ENCODE measurements at regions not wholly inside any gene's neighbourhood (a gene's known extent, or its start where the extent isn't known, plus 50 kb on each side); places are given as distances from the start of the nearest gene placed in this dataset.

- H3K4me1 Mint-ChIP-seq = peaks cover 6% of the 10 kb centered on the region
- no peak overlapping the region for H3K27ac Mint-ChIP-seq
- H3K36me3 Mint-ChIP-seq = no peaks in the 10 kb centered on the region
- H3K4me3 Mint-ChIP-seq = no peak overlapping the region
- no peak for DNase-seq (ENCODE audit: low spot score in 2 of 2, unreplicated experiment in 2 of 2)
- H3K9me3 Mint-ChIP-seq = no peaks in the 10 kb centered on the region
- TF ChIP-seq CTCF (IDR thresholded peaks at IDR 0.05; ENCODE audit: unreplicated experiment) = no peak
- peaks cover 41% of the 10 kb centered on the region for H3K27me3 Mint-ChIP-seq (ENCODE audit: low read depth)
Observed at GRCh38 chr15:61684749-61685467, 375.3 kb downstream of the VPS13C start.

GRCh38 chr15:61682891-61683735 is 377.1 kb downstream of the VPS13C start:
- Mint-ChIP-seq H3K9me3 (peaks cover 6% of the 10 kb centered on the region), H3K27me3 (ENCODE audit: low read depth) (peaks cover 55% of the 10 kb centered on the region), H3K36me3 (no peaks in the 10 kb centered on the region), H3K4me3 (no peak overlapping the region), H3K4me1 (peaks cover 6% of the 10 kb centered on the region), H3K27ac (no peak overlapping the region)
- no peak for DNase-seq (ENCODE audit: low spot score in 2 of 2, unreplicated experiment in 2 of 2)
- TF ChIP-seq CTCF (IDR thresholded peaks at IDR 0.05; ENCODE audit: unreplicated experiment) = no peak

GRCh38 chr15:61681676-61682075 is 378.6 kb downstream of the VPS13C start:
- no peak for DNase-seq (ENCODE audit: low spot score in 2 of 2, unreplicated experiment in 2 of 2)
- no peak for TF ChIP-seq CTCF (IDR thresholded peaks at IDR 0.05; ENCODE audit: unreplicated experiment)
- peaks cover 13% of the 10 kb centered on the region for H3K9me3 Mint-ChIP-seq
- H3K27ac Mint-ChIP-seq = no peak overlapping the region
- peaks cover 49% of the 10 kb centered on the region for H3K27me3 Mint-ChIP-seq (ENCODE audit: low read depth)
- no peaks in the 10 kb centered on the region for H3K4me1 Mint-ChIP-seq
- no peaks in the 10 kb centered on the region for H3K36me3 Mint-ChIP-seq
- H3K4me3 Mint-ChIP-seq = no peak overlapping the region

- Mint-ChIP-seq H3K4me1 (no peaks in the 10 kb centered on the region), H3K9me3 (peaks cover 13% of the 10 kb centered on the region), H3K4me3 (no peak overlapping the region), H3K27ac (no peak overlapping the region), H3K27me3 (ENCODE audit: low read depth) (peaks cover 46% of the 10 kb centered on the region), H3K36me3 (no peaks in the 10 kb centered on the region)
- TF ChIP-seq CTCF (IDR thresholded peaks at IDR 0.05; ENCODE audit: unreplicated experiment) = no peak
- DNase-seq (ENCODE audit: low spot score in 2 of 2, unreplicated experiment in 2 of 2) = no peak
Observed at GRCh38 chr15:61681038-61681418, 379.2 kb downstream of the VPS13C start.

GRCh38 chr15:61680260-61681037 is 379.8 kb downstream of the VPS13C start:
- DNase-seq (ENCODE audit: low spot score in 2 of 2, unreplicated experiment in 2 of 2) = no peak
- Mint-ChIP-seq H3K4me1 (no peaks in the 10 kb centered on the region), H3K9me3 (peaks cover 13% of the 10 kb centered on the region), H3K4me3 (no peak overlapping the region), H3K27me3 (ENCODE audit: low read depth) (peaks cover 40% of the 10 kb centered on the region), H3K27ac (no peak overlapping the region), H3K36me3 (no peaks in the 10 kb centered on the region)
- TF ChIP-seq CTCF (IDR thresholded peaks at IDR 0.05; ENCODE audit: unreplicated experiment) = no peak

Data from mesothelial cell of epicardium (in vitro differentiated cells).